ENCODE measurements at regions not wholly inside any gene's neighbourhood (a gene's known extent, or its start where the extent isn't known, plus 50 kb on each side); places are given as distances from the start of the nearest gene placed in this dataset.

DNA sequence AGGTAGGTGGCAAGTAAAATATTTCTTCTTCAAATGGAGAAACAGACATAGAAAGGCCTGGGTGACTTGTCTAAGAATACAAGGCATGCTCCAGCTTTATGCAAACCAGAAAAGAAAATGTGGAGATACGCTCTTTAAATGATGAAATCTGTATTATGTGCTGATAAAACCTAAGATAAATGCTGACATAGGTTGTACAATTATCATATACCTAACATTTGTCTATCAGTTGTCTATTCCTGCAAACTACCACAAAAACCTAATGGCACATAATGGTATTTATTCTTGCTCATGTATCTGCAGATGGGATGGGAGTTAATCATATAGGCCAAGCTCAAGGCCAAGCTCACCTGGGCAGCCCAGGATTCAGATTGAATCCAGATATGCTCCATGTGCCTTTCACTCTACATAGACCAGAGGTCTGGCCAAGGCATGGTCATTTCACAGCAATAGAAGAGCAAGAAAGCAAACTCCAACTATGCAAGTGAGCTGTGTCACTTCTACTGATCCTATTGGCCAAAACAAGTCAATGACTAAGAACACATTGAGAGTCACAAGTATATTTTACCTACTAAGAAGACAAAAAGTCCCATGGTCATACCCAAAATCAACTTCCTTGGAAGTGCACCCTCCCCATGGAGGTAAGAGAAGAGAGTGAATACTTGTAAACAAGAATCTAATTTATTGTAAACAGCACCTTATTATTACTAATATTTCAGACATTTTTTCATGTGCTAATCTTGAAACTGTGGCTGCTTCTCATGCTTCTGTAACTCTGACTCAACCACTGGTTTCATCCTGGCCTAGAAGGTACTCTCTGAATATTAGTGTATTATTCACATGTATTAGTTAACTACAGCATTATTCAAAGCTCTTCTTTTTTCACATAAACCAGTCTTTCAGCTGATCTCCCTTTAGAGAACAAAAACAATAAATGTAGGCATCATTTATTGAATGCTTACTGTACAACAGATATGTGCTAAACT, 270.7 kb upstream of the SOX9 start:
- TF ChIP-seq EZH2 (IDR thresholded peaks at IDR 0.05) (no peak), POLR2AphosphoS5 (IDR thresholded peaks at IDR 0.05; ENCODE audit: borderline replicate concordance, low read depth, low read length) (no peak)
